BE2C (cell line): ENCODE measurements at regions not wholly inside any gene's neighbourhood (a gene's known extent, or its start where the extent isn't known, plus 50 kb on each side); places are given as distances from the start of the nearest gene placed in this dataset.

Experiments used
- DNase-seq: peaks from one replicate; pipeline ENCODE4 v3.0.0-alpha.2; 2020
- H3K27me3 ChIP-seq: fragments of 250-450 bp; sonication (Bioruptor Pico); 2 replicates; pipeline ENCODE4 v1.5.1; 2020; ENCODE audit warnings: mild to moderate bottlenecking
- H3K36me3 ChIP-seq: fragments of 250-450 bp; sonication (Bioruptor Pico); 2 replicates; pipeline ENCODE4 v1.5.1; 2020; ENCODE audit warnings: mild to moderate bottlenecking
- H3K4me1 ChIP-seq: fragments of 250-450 bp; sonication (Bioruptor Pico); 2 replicates; pipeline ENCODE4 v1.5.1; 2020
- H3K4me3 ChIP-seq: 2 replicates; pipeline ENCODE4 v1.5.1; 2011; ENCODE audit warnings: low read depth, low read length
- H3K9me3 ChIP-seq: fragments of 250-450 bp; sonication (Bioruptor Pico); 2 replicates; pipeline ENCODE4 v1.5.1; 2020
- TF ChIP-seq, protein P1 (sequence below): IDR thresholded peaks from 2 replicates; pipeline ENCODE4 v1.5.1; 2012; ENCODE audit warnings: mild to moderate bottlenecking, low read depth, low read length

DNA sequence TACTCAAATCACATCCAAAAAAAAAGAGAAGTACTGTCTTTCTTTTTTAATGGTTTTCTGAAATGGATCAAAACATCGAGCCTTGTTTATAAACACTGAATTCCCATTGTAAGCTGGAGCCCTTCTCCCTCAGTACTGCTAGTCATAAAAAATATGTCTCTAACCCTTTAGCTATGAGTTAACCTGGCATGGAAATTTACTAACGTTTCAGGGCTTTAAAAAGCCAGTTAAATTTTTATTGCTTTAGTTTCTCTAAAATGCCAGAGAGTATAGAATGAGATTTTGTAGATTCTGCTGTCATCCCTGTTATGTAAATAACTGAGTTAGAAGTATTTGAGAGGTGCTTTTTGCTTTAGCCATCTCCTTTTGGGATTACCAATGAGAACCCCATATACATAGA is 528.3 kb downstream of the EFNB2 start:
- no peaks in the 10 kb centered on the region for H3K27me3 ChIP-seq
- H3K36me3 ChIP-seq = no peaks in the 10 kb centered on the region
- TF ChIP-seq, protein P1, sequence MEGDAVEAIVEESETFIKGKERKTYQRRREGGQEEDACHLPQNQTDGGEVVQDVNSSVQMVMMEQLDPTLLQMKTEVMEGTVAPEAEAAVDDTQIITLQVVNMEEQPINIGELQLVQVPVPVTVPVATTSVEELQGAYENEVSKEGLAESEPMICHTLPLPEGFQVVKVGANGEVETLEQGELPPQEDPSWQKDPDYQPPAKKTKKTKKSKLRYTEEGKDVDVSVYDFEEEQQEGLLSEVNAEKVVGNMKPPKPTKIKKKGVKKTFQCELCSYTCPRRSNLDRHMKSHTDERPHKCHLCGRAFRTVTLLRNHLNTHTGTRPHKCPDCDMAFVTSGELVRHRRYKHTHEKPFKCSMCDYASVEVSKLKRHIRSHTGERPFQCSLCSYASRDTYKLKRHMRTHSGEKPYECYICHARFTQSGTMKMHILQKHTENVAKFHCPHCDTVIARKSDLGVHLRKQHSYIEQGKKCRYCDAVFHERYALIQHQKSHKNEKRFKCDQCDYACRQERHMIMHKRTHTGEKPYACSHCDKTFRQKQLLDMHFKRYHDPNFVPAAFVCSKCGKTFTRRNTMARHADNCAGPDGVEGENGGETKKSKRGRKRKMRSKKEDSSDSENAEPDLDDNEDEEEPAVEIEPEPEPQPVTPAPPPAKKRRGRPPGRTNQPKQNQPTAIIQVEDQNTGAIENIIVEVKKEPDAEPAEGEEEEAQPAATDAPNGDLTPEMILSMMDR = no peak
- H3K9me3 ChIP-seq = no peaks in the 10 kb centered on the region
- H3K4me1 ChIP-seq = no peaks in the 10 kb centered on the region
- no peak for DNase-seq
- no peak overlapping the region for H3K4me3 ChIP-seq

DNA sequence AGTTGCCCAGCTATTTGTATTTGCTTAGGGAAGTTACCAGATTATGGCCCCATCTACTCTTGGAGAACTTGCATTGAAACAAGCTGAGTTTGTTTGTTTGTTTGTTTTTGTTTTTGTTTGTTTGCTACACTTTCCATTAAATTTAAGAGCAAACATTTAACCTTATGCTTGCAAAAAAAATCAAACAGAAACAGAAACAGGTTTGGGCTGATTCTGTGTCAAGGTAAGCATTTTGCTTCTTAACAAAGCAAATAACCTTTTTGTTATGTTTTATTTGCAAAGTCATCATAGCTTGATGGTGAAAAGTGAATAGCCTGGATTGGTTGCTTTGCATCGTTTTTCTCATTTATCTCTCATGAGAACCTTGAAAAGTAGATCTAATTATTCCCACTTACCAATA is 531.8 kb downstream of the EFNB2 start:
- TF ChIP-seq, protein P1 = no peak
- H3K27me3 ChIP-seq = no peaks in the 10 kb centered on the region
- no peaks in the 10 kb centered on the region for H3K4me1 ChIP-seq
- no peaks in the 10 kb centered on the region for H3K9me3 ChIP-seq
- H3K36me3 ChIP-seq = no peaks in the 10 kb centered on the region
- no peak overlapping the region for H3K4me3 ChIP-seq
- no peak for DNase-seq

DNA sequence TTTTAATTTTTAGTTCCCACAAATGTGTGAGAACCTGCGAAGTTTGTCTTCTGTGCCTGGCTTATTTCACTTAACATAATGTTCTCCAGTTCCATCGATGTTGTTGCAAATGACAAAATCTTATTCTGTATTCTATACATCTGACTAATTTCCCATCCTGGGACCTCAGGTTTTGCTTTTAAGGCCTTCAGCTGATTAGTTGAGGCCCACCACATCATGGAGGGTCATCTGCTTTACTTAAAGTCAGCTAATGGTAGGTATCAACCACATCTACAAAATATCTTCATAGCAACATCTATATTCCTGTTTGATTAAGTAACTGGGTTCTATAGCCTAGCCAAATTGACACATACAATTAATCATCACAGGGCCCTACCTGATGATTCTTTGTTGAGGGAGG is 534.0 kb downstream of the EFNB2 start:
- Histone ChIP-seq H3K4me1 (no peaks in the 10 kb centered on the region), H3K27me3 (no peaks in the 10 kb centered on the region), H3K9me3 (no peaks in the 10 kb centered on the region), H3K36me3 (no peaks in the 10 kb centered on the region), H3K4me3 (no peak overlapping the region)
- TF ChIP-seq, protein P1 = no peak
- no peak for DNase-seq

DNA sequence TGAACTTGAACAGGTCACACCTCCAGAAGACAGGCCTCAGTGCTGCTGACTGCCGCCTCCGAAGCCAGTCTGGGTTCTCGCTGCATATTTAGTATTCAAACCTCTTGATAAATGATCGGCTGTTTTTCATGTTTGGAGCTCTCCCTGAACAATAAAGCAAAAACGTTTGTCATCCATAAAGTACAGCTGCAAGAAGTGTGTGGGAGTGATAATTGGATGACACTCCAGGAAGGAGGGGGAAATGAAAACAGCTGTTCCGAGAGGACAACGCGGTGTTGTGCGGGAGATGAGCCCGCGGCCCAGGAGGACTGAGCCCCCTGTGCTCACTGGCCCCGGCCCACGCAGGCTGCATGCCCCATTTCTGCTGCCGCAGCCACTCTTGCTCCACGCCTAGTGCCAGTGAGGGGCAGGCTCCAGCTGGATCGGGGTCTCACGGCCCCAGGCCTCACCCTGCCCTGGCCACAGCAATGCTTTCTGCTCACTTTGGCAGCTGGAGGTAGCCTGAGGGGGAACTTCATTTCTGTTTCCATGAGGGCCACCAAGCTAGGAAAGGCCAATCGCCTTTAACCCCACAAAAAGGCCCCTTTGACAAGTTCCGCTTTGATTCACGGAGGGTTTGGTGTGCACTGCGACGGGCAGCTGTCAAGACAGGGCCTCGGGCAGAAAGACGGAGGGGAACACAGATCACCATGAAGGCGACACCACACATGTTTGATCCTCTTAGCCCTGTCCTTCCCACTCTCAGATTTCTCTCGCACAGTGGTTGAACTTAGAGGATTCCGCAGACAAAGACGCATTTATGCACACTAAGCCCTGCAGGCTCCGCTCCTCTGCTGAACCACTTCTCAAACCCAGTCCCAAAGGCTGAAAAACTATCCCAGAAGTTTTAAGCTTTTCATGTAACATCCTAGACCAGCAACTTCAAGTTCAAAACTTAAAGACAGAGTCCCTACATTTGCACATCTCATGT is 537.6 kb downstream of the EFNB2 start:
- Histone ChIP-seq H3K4me3 (no peak overlapping the region), H3K27me3 (no peaks in the 10 kb centered on the region), H3K36me3 (no peaks in the 10 kb centered on the region), H3K9me3 (no peaks in the 10 kb centered on the region), H3K4me1 (no peaks in the 10 kb centered on the region)
- TF ChIP-seq, protein P1 = no peak
- no peak for DNase-seq

DNA sequence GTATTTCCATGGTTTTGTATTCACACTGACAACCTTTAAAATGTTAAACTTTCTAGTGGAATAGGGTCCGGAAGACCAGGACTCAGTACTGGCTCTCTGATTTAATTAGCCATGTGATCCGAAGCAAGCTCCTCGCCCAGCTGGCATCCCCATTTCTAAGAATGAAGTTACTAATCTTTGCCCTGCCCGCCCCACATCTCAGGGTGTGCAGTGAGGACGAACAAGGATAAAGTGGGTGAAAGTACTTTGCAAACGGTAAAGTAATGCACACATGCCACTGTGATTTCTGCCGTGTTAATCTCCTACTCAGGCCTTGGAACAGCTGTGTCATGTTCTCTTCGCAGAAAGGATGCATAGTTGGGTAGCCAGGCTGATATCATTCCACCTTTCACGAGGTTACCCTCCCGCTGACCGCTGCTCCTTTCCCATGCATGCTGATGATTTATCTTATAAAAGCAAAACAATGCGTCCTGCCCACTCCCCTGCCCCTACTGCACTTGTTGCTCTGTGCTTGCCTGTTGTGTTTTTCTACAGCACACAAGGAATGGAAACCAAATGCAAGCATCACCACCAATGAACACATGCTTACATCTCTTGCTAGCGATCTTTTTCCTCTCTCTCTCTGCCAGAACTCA is 539.0 kb downstream of the EFNB2 start:
- H3K4me3 ChIP-seq = no peak overlapping the region
- H3K36me3 ChIP-seq = no peaks in the 10 kb centered on the region
- TF ChIP-seq, protein P1 = no peak
- no peaks in the 10 kb centered on the region for H3K4me1 ChIP-seq
- no peaks in the 10 kb centered on the region for H3K27me3 ChIP-seq
- H3K9me3 ChIP-seq = no peaks in the 10 kb centered on the region
- no peak for DNase-seq

DNA sequence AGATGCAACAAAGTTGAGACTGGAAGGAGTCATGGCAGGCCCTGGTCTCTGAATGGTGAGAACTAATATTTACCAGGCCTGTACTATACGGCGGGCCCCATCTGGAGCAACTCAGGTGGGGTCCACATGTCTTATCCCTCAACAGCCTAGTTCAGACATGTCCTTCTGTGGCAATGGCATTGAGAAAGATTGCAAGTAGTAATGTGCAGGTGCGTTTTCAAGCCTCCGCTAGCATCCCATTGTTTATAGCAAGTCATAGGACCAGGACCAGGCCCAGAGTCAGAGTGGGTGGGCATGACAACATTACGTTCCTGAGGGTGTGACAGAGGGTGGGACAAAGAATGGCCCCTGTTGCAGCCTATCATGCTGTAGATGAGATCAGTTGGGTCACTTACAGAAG is 541.1 kb downstream of the EFNB2 start:
- no peaks in the 10 kb centered on the region for H3K4me1 ChIP-seq
- TF ChIP-seq, protein P1 = no peak
- no peak for DNase-seq

More for the DNA sequence above, 541.1 kb downstream of the EFNB2 start:
- Histone ChIP-seq H3K9me3 (no peaks in the 10 kb centered on the region), H3K36me3 (no peaks in the 10 kb centered on the region), H3K27me3 (no peaks in the 10 kb centered on the region), H3K4me3 (no peak overlapping the region)
